ENCODE measurements at regions not wholly inside any gene's neighbourhood (a gene's known extent, or its start where the extent isn't known, plus 50 kb on each side); places are given as distances from the start of the nearest gene placed in this dataset.

- TF ChIP-seq CTCF (IDR thresholded peaks at IDR 0.05) (no peak), POLR2A (IDR thresholded peaks at IDR 0.05) (no peak)
Observed at GRCh38 chr4:62470020-62470419, 1269.9 kb downstream of the ADGRL3 start.
